NCI-H69 (cell line): ENCODE measurements at regions not wholly inside any gene's neighbourhood (a gene's known extent, or its start where the extent isn't known, plus 50 kb on each side); places are given as distances from the start of the nearest gene placed in this dataset.

ENCODE experiments used
- DNase-seq: peaks from one replicate; lab custom pipeline; 2025; lab: John Stamatoyannopoulos, UW

GRCh38 chr5:9681706-9682105, 51.6 kb upstream of the TAS2R1 start:
- DNase-seq = no peak
